Neural cell (in vitro differentiated cells): ENCODE measurements at regions not wholly inside any gene's neighbourhood (a gene's known extent, or its start where the extent isn't known, plus 50 kb on each side); places are given as distances from the start of the nearest gene placed in this dataset.

ENCODE experiments used
- EP300 ChIP-seq: fragments of 450-650 bp; conservative IDR thresholded peaks from 2 replicates; pipeline ENCODE4 v1.6.1; 2014; ENCODE audit warnings: antibody characterized with exemption, mild to moderate bottlenecking, moderate library complexity; ENCODE audit not compliant: poor library complexity, severe bottlenecking
- EZH2 ChIP-seq: fragments of 200-600, 300-800 bp; shearing (Covaris generic), sonication (generic); IDR thresholded peaks from 2 replicates; pipeline ENCODE4 v1.6.1; 2014; ENCODE audit warnings: antibody characterized with exemption, low read length, borderline replicate concordance, mild to moderate bottlenecking; ENCODE audit not compliant: insufficient read depth, poor library complexity, severe bottlenecking
- MXI1 ChIP-seq: fragments of 450-650 bp; conservative IDR thresholded peaks from 2 replicates; pipeline ENCODE4 v1.6.1; 2014; ENCODE audit warnings: antibody characterized with exemption, mild to moderate bottlenecking; ENCODE audit not compliant: poor library complexity, severe bottlenecking
- POLR2AphosphoS5 ChIP-seq: IDR thresholded peaks from 2 replicates; pipeline ENCODE4 v1.6.1; 2012
- RAD21 ChIP-seq: fragments of 450-650 bp; conservative IDR thresholded peaks from 2 replicates; pipeline ENCODE4 v1.6.1; 2014; ENCODE audit warnings: antibody characterized with exemption, mild to moderate bottlenecking, moderate library complexity
- SMC3 ChIP-seq: fragments of 450-650 bp; conservative IDR thresholded peaks from 2 replicates; pipeline ENCODE4 v1.6.1; 2014; ENCODE audit warnings: antibody characterized with exemption, mild to moderate bottlenecking, moderate library complexity; ENCODE audit not compliant: poor library complexity
- TAF1 ChIP-seq: IDR thresholded peaks from 2 replicates; pipeline ENCODE4 v1.6.1; 2012; ENCODE audit warnings: low read depth
- TF ChIP-seq, protein P1 (sequence below): fragments of 450-650 bp; IDR thresholded peaks from 2 replicates; pipeline ENCODE4 v1.5.1; 2014; ENCODE audit warnings: antibody characterized with exemption, mild to moderate bottlenecking, moderate library complexity; ENCODE audit not compliant: poor library complexity, severe bottlenecking
- TF ChIP-seq, protein P2 (sequence below): IDR thresholded peaks from 2 replicates; pipeline ENCODE4 v1.6.1; 2012; ENCODE audit warnings: borderline replicate concordance

DNA sequence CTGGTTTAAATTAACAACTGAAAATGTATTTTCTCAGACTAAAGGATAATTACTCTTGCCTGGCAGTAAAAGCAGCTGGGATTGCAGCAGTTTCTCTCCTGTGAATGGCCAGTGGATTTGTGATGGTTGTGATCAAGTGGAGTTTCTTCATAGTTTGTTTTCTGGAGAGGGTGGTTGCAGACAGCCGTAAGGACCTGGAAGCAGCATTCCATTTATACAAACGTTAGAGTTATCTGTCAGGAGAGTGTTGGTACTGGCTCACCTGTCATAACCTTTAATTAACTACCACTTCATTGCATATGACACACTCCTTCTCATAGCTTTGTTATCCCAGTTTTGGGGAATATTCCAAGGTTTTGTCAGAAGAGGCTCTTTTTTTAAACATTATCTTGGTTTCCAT is 258.4 kb upstream of the SLC10A2 start:
- TF ChIP-seq, protein P1, sequence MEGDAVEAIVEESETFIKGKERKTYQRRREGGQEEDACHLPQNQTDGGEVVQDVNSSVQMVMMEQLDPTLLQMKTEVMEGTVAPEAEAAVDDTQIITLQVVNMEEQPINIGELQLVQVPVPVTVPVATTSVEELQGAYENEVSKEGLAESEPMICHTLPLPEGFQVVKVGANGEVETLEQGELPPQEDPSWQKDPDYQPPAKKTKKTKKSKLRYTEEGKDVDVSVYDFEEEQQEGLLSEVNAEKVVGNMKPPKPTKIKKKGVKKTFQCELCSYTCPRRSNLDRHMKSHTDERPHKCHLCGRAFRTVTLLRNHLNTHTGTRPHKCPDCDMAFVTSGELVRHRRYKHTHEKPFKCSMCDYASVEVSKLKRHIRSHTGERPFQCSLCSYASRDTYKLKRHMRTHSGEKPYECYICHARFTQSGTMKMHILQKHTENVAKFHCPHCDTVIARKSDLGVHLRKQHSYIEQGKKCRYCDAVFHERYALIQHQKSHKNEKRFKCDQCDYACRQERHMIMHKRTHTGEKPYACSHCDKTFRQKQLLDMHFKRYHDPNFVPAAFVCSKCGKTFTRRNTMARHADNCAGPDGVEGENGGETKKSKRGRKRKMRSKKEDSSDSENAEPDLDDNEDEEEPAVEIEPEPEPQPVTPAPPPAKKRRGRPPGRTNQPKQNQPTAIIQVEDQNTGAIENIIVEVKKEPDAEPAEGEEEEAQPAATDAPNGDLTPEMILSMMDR, result no peak
- TF ChIP-seq EZH2, result no peak
- TF ChIP-seq, protein P2, sequence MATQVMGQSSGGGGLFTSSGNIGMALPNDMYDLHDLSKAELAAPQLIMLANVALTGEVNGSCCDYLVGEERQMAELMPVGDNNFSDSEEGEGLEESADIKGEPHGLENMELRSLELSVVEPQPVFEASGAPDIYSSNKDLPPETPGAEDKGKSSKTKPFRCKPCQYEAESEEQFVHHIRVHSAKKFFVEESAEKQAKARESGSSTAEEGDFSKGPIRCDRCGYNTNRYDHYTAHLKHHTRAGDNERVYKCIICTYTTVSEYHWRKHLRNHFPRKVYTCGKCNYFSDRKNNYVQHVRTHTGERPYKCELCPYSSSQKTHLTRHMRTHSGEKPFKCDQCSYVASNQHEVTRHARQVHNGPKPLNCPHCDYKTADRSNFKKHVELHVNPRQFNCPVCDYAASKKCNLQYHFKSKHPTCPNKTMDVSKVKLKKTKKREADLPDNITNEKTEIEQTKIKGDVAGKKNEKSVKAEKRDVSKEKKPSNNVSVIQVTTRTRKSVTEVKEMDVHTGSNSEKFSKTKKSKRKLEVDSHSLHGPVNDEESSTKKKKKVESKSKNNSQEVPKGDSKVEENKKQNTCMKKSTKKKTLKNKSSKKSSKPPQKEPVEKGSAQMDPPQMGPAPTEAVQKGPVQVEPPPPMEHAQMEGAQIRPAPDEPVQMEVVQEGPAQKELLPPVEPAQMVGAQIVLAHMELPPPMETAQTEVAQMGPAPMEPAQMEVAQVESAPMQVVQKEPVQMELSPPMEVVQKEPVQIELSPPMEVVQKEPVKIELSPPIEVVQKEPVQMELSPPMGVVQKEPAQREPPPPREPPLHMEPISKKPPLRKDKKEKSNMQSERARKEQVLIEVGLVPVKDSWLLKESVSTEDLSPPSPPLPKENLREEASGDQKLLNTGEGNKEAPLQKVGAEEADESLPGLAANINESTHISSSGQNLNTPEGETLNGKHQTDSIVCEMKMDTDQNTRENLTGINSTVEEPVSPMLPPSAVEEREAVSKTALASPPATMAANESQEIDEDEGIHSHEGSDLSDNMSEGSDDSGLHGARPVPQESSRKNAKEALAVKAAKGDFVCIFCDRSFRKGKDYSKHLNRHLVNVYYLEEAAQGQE, result no peak
- no peak for TF ChIP-seq EP300
- no peak for TF ChIP-seq RAD21
- TF ChIP-seq TAF1, result no peak
- no peak for TF ChIP-seq POLR2AphosphoS5
- TF ChIP-seq SMC3, result no peak
- TF ChIP-seq MXI1, result no peak
